ENCODE measurements at regions not wholly inside any gene's neighbourhood (a gene's known extent, or its start where the extent isn't known, plus 50 kb on each side); places are given as distances from the start of the nearest gene placed in this dataset.
"Not testable (repeated sequence)": the region's sequence is repeated elsewhere in the genome, so short reads cannot be mapped to it uniquely, and the experiment has no call there.

DNA sequence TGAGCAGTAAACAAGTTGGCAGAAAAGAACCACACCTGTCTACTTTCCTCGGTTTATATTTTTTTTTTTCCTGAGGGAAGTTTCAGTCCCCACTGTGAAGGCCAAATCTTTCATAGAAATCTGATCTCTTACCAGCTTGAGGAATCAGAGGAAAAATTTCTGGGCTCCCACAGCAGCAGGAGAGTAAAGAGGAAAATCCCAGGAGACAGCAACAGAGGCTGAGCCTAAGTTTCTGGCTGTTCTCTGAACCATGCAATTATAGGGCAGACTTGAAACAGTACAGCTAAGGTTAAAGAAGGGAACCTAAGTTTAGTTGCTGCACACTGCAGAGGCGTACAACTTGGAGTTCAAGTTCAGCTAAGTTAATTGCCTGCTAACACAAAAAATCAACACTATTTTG lies 1090.9 kb upstream of the INTU start:
- WGBS: 66% methylated on average over 2 of the region's 2 CpGs
- Histone ChIP-seq H3K9ac (ENCODE audit: low read depth in 1 of 2, low read length in 2 of 2) (no peak overlapping the region), H3K27me3 (ENCODE audit: control insufficient read depth in 4 of 4, insufficient read depth in 4 of 4, low read length in 3 of 4) (no peaks in the 10 kb centered on the region), H3K36me3 (ENCODE audit: control insufficient read depth in 4 of 4, insufficient read depth in 3 of 4, low read depth in 1 of 4, low read length in 3 of 4) (no peaks in the 10 kb centered on the region), H3K4me3 (ENCODE audit: low read depth in 1 of 3, low read length in 3 of 3) (no peak overlapping the region), H3K27ac (ENCODE audit: low read depth in 1 of 2, low read length in 2 of 2) (no peak overlapping the region), H3K9me3 (ENCODE audit: control insufficient read depth in 4 of 4, low read length in 3 of 4) (no peaks in the 10 kb centered on the region), H3K4me1 (ENCODE audit: control insufficient read depth in 4 of 4, insufficient read depth in 4 of 4, low read length in 3 of 4) (no peaks in the 10 kb centered on the region)
- no peak for DNase-seq (ENCODE audit: low spot score)
- TF ChIP-seq HNF4G (IDR thresholded peaks at IDR 0.05): no peak
- no peak for TF ChIP-seq JUND (IDR thresholded peaks at IDR 0.05)
- no peak for TF ChIP-seq EGR1 (IDR thresholded peaks at IDR 0.05; ENCODE audit: low read depth in 2 of 2)
- TF ChIP-seq SP1 (IDR thresholded peaks at IDR 0.05): no peak
- TF ChIP-seq NR2F2 (IDR thresholded peaks at IDR 0.05): no peak
- TF ChIP-seq, protein P1, sequence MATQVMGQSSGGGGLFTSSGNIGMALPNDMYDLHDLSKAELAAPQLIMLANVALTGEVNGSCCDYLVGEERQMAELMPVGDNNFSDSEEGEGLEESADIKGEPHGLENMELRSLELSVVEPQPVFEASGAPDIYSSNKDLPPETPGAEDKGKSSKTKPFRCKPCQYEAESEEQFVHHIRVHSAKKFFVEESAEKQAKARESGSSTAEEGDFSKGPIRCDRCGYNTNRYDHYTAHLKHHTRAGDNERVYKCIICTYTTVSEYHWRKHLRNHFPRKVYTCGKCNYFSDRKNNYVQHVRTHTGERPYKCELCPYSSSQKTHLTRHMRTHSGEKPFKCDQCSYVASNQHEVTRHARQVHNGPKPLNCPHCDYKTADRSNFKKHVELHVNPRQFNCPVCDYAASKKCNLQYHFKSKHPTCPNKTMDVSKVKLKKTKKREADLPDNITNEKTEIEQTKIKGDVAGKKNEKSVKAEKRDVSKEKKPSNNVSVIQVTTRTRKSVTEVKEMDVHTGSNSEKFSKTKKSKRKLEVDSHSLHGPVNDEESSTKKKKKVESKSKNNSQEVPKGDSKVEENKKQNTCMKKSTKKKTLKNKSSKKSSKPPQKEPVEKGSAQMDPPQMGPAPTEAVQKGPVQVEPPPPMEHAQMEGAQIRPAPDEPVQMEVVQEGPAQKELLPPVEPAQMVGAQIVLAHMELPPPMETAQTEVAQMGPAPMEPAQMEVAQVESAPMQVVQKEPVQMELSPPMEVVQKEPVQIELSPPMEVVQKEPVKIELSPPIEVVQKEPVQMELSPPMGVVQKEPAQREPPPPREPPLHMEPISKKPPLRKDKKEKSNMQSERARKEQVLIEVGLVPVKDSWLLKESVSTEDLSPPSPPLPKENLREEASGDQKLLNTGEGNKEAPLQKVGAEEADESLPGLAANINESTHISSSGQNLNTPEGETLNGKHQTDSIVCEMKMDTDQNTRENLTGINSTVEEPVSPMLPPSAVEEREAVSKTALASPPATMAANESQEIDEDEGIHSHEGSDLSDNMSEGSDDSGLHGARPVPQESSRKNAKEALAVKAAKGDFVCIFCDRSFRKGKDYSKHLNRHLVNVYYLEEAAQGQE (IDR thresholded peaks at IDR 0.05): no peak

DNA sequence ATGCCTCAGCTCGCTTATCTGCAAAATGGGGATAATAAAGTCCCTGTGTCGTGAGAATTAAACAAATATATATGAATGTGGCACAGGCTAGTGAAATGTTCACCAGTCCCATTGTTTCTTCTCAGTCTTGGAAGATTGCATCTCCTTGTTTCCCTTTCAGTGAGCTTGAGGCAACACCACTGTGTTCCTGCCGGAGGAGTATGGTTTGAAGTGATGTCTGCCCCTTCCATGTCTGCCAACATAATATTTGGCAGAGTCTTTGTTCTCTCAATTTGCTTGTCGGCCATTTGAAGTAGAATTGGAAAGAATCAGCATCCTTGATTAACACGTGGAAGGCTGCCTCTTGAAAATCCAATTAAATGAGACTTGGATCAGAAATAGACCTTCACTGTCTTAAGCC lies 1088.5 kb upstream of the INTU start:
- TF ChIP-seq, protein P2, sequence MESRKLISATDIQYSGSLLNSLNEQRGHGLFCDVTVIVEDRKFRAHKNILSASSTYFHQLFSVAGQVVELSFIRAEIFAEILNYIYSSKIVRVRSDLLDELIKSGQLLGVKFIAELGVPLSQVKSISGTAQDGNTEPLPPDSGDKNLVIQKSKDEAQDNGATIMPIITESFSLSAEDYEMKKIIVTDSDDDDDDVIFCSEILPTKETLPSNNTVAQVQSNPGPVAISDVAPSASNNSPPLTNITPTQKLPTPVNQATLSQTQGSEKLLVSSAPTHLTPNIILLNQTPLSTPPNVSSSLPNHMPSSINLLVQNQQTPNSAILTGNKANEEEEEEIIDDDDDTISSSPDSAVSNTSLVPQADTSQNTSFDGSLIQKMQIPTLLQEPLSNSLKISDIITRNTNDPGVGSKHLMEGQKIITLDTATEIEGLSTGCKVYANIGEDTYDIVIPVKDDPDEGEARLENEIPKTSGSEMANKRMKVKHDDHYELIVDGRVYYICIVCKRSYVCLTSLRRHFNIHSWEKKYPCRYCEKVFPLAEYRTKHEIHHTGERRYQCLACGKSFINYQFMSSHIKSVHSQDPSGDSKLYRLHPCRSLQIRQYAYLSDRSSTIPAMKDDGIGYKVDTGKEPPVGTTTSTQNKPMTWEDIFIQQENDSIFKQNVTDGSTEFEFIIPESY (IDR thresholded peaks at IDR 0.05): no peak
- TF ChIP-seq, protein P3, sequence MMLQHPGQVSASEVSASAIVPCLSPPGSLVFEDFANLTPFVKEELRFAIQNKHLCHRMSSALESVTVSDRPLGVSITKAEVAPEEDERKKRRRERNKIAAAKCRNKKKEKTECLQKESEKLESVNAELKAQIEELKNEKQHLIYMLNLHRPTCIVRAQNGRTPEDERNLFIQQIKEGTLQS (IDR thresholded peaks at IDR 0.05): no peak
- TF ChIP-seq HNF4A (conservative IDR thresholded peaks at IDR 0.05) (no peak), GABPA (IDR thresholded peaks at IDR 0.05 in 1 of 2, conservative IDR thresholded peaks at IDR 0.05 in 1 of 2) (no peak), NR2F2 (IDR thresholded peaks at IDR 0.05) (no peak), HNF4G (IDR thresholded peaks at IDR 0.05) (no peak), FOXA1 (IDR thresholded peaks at IDR 0.05) (no peak), RXRA (IDR thresholded peaks at IDR 0.05) (no peak), TAF1 (conservative IDR thresholded peaks at IDR 0.05) (no peak), EGR1 (IDR thresholded peaks at IDR 0.05; ENCODE audit: low read depth in 2 of 2) (no peak), JUND (IDR thresholded peaks at IDR 0.05) (no peak), FOXA2 (IDR thresholded peaks at IDR 0.05) (no peak), YY1 (IDR thresholded peaks at IDR 0.05) (no peak), RAD21 (IDR thresholded peaks at IDR 0.05) (no peak), SP1 (IDR thresholded peaks at IDR 0.05) (no peak)
- TF ChIP-seq, protein P4, sequence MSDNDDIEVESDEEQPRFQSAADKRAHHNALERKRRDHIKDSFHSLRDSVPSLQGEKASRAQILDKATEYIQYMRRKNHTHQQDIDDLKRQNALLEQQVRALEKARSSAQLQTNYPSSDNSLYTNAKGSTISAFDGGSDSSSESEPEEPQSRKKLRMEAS (IDR thresholded peaks at IDR 0.05): no peak
- TF ChIP-seq, protein P1 (IDR thresholded peaks at IDR 0.05): no peak
- TF ChIP-seq, protein P5, sequence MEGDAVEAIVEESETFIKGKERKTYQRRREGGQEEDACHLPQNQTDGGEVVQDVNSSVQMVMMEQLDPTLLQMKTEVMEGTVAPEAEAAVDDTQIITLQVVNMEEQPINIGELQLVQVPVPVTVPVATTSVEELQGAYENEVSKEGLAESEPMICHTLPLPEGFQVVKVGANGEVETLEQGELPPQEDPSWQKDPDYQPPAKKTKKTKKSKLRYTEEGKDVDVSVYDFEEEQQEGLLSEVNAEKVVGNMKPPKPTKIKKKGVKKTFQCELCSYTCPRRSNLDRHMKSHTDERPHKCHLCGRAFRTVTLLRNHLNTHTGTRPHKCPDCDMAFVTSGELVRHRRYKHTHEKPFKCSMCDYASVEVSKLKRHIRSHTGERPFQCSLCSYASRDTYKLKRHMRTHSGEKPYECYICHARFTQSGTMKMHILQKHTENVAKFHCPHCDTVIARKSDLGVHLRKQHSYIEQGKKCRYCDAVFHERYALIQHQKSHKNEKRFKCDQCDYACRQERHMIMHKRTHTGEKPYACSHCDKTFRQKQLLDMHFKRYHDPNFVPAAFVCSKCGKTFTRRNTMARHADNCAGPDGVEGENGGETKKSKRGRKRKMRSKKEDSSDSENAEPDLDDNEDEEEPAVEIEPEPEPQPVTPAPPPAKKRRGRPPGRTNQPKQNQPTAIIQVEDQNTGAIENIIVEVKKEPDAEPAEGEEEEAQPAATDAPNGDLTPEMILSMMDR (IDR thresholded peaks at IDR 0.05; ENCODE audit: low read depth, low read length, missing input control): no peak
- WGBS: 47% methylated on average over 5 of the region's 5 CpGs
- H3K4me3 ChIP-seq (ENCODE audit: low read depth in 1 of 3, low read length in 3 of 3): no peak overlapping the region
- H3K27me3 ChIP-seq (ENCODE audit: control insufficient read depth in 4 of 4, insufficient read depth in 4 of 4, low read length in 3 of 4): no peaks in the 10 kb centered on the region
- no peaks in the 10 kb centered on the region for H3K36me3 ChIP-seq (ENCODE audit: control insufficient read depth in 4 of 4, insufficient read depth in 3 of 4, low read depth in 1 of 4, low read length in 3 of 4)
- H3K9me3 ChIP-seq (ENCODE audit: control insufficient read depth in 4 of 4, low read length in 3 of 4): no peaks in the 10 kb centered on the region
- no peak overlapping the region for H3K9ac ChIP-seq (ENCODE audit: low read depth in 1 of 2, low read length in 2 of 2)
- no peaks in the 10 kb centered on the region for H3K4me1 ChIP-seq (ENCODE audit: control insufficient read depth in 4 of 4, insufficient read depth in 4 of 4, low read length in 3 of 4)
- no peak overlapping the region for H3K27ac ChIP-seq (ENCODE audit: low read depth in 1 of 2, low read length in 2 of 2)
- no peak for DNase-seq (ENCODE audit: low spot score)

DNA sequence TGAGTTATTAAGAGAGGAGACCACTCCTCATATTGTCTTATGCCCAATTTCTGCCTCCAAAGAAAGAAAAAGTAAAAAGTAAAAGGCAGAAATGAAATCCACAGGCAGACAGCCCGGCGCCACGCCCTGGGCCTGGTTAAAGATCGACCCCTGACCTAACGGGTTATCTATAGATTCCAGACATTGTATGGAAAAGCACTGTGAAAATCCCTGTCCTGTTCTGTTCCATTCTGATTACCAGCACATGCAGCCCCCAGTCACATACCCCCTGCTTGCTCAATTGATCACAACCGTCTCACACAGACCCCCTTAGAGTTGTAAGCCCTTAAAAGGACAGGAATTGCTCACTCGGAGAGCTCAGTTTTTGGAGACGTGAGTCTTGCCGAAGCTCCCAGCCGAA lies 1086.6 kb upstream of the INTU start:
- H3K9ac ChIP-seq (ENCODE audit: low read depth in 1 of 2, low read length in 2 of 2); H3K27me3 ChIP-seq (ENCODE audit: control insufficient read depth in 4 of 4, insufficient read depth in 4 of 4, low read length in 3 of 4); H3K36me3 ChIP-seq (ENCODE audit: control insufficient read depth in 4 of 4, insufficient read depth in 3 of 4, low read depth in 1 of 4, low read length in 3 of 4); H3K9me3 ChIP-seq (ENCODE audit: control insufficient read depth in 4 of 4, low read length in 3 of 4); H3K4me3 ChIP-seq (ENCODE audit: low read depth in 1 of 3, low read length in 3 of 3); H3K27ac ChIP-seq (ENCODE audit: low read depth in 1 of 2, low read length in 2 of 2); DNase-seq (ENCODE audit: low spot score); H3K4me1 ChIP-seq (ENCODE audit: control insufficient read depth in 4 of 4, insufficient read depth in 4 of 4, low read length in 3 of 4): not testable (repeated sequence)
- 86% methylated on average over 10 of the region's 10 CpGs for WGBS
